ENCODE measurements at regions not wholly inside any gene's neighbourhood (a gene's known extent, or its start where the extent isn't known, plus 50 kb on each side); places are given as distances from the start of the nearest gene placed in this dataset.

DNA sequence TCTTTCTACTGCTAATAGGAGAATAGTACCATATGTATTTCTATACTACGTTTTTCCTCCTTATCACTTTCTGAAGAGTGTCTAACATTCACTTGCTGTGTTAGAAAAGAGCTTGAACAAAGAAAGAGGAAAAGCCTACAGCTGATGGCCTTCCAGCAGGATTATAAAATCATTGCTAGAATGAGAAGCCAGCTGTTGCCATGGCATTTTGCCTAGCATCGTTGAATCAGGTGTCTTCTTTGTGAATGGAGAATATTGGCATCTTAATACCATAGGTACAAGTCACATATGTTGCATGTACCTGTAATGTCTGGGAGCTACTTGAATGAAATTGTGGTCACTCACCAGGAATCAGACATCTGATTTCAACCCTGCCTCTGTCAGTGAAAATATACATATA lies 1174.9 kb downstream of the PCDH17 start:
- DNase-seq = no peak
- Histone ChIP-seq H3K27me3 (no peaks in the 10 kb centered on the region), H3K36me3 (no peaks in the 10 kb centered on the region), H3K27ac (no peak overlapping the region), H3K4me1 (no peaks in the 10 kb centered on the region), H3K9me3 (no peaks in the 10 kb centered on the region), H3K4me3 (no peak overlapping the region)
- WGBS, 2 donors = 65 to 75% methylated on average over 2 of the region's 2 CpGs
- intact Hi-C loops (cut with DNase I) = no loop called here
- no peak for TF ChIP-seq POLR2A (IDR thresholded peaks at IDR 0.05)
- TF ChIP-seq POLR2AphosphoS5 (IDR thresholded peaks at IDR 0.05) = no peak
- TF ChIP-seq, protein P1, sequence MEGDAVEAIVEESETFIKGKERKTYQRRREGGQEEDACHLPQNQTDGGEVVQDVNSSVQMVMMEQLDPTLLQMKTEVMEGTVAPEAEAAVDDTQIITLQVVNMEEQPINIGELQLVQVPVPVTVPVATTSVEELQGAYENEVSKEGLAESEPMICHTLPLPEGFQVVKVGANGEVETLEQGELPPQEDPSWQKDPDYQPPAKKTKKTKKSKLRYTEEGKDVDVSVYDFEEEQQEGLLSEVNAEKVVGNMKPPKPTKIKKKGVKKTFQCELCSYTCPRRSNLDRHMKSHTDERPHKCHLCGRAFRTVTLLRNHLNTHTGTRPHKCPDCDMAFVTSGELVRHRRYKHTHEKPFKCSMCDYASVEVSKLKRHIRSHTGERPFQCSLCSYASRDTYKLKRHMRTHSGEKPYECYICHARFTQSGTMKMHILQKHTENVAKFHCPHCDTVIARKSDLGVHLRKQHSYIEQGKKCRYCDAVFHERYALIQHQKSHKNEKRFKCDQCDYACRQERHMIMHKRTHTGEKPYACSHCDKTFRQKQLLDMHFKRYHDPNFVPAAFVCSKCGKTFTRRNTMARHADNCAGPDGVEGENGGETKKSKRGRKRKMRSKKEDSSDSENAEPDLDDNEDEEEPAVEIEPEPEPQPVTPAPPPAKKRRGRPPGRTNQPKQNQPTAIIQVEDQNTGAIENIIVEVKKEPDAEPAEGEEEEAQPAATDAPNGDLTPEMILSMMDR (IDR thresholded peaks at IDR 0.05) = no peak
- TF ChIP-seq EP300 (IDR thresholded peaks at IDR 0.05) = no peak

DNA sequence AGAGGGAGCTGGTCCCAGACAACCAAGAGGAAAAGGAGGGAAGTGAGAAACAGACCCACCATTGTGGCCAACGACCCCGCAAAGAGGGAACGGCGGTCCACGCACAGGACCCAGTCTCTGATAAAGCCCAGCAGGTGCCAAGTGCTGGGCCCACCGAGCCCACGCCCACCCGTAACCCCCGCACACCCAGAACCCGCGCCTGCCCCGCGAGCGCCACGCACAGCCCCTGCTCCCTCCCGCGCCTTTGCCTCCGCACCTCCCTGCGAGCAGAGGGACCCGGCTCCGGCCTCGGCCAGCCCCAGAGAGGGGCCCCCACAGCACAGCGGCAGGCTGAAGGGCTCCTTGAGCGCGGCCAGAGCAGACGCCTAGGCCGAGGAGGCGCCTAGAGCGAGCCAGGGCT lies 1192.2 kb downstream of the PCDH17 start:
- H3K27ac ChIP-seq = no peak overlapping the region
- no peak for TF ChIP-seq POLR2AphosphoS5 (IDR thresholded peaks at IDR 0.05)
- H3K36me3 ChIP-seq = no peaks in the 10 kb centered on the region
- intact Hi-C loops (cut with DNase I) = no loop called here
- no peak overlapping the region for H3K4me3 ChIP-seq
- H3K9me3 ChIP-seq = no peaks in the 10 kb centered on the region
- DNase-seq = no peak
- H3K27me3 ChIP-seq = no peaks in the 10 kb centered on the region
- H3K4me1 ChIP-seq = no peaks in the 10 kb centered on the region
- WGBS, 2 donors = 92 to 93% methylated on average over 29 of the region's 29 CpGs

DNA sequence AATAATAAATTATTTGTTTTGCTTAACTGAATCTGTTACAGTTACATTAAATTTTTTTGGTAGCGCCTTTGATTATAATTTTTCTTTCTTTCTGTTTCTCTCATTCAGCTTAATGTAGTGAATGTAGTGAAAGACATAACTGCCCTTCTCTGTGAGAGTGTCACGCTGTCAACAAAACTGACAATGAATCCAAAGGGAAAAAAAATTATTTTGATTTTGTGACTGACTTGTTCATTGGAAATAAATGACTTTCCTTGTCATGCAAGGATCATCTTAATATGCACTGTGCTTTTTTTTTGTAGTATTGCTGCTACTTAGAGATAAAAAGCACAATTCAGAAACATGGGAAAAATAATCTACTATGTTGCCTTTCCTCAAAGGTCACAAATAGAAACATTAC lies 1196.4 kb downstream of the PCDH17 start:
- intact Hi-C loops (cut with DNase I) = no loop called here
- H3K27ac ChIP-seq = no peak overlapping the region

DNA sequence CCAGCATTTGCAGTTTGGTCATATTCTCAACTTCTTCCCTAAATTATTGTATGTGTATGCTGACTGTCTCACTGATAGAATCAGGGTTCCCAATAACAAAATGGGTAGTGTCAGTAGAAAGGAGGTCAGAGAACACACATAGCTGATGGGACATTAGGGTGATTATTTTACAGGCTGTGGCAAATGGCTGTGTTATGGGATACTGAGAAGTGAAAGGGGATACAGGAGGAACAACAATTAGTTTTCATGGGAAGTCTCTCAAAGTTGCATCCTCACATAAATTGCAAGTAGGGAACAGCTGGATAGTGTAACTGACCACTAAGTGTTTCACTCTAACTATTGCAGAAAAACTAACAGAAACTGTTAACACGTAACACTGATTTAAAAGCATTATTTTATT lies 1199.3 kb downstream of the PCDH17 start:
- TF ChIP-seq EP300 (IDR thresholded peaks at IDR 0.05) = no peak
- TF ChIP-seq, protein P1 (IDR thresholded peaks at IDR 0.05) = no peak
- no peaks in the 10 kb centered on the region for H3K36me3 ChIP-seq

More for the DNA sequence above, 1196.4 kb downstream of the PCDH17 start:
- no peaks in the 10 kb centered on the region for H3K27me3 ChIP-seq
- H3K36me3 ChIP-seq = no peaks in the 10 kb centered on the region
- H3K9me3 ChIP-seq = no peaks in the 10 kb centered on the region
- no peak for TF ChIP-seq POLR2A (IDR thresholded peaks at IDR 0.05)
- TF ChIP-seq, protein P1 (IDR thresholded peaks at IDR 0.05) = no peak
- H3K4me3 ChIP-seq = no peak overlapping the region
- DNase-seq = no peak
- 93 to 97% methylated on average over 2 of the region's 2 CpGs for WGBS, 2 donors
- H3K4me1 ChIP-seq = no peaks in the 10 kb centered on the region

DNA sequence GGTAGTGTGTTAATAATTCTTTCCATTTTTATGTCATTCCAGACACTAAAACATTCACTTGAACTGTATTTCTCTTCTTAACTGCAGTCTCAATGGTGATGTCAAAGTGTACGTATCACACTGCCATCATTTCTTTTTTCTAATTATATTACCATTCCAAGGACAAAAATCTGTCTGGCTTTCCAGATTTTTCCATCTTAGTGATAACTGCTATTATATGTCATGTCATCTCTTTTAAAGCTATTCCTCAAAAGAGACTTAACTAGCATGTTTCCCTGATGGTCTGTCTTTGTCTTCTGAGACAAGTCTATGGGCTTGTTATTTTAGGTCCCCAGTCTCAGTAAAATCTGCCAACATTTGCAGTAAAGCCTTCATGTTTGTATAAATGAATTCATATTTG lies 1207.1 kb downstream of the PCDH17 start:
- TF ChIP-seq POLR2AphosphoS5 (IDR thresholded peaks at IDR 0.05) = no peak
- TF ChIP-seq EP300 (IDR thresholded peaks at IDR 0.05) = no peak
- TF ChIP-seq, protein P1 (IDR thresholded peaks at IDR 0.05) = no peak
- no peak for TF ChIP-seq POLR2A (IDR thresholded peaks at IDR 0.05)

More for the DNA sequence above, 1199.3 kb downstream of the PCDH17 start:
- intact Hi-C loops (cut with DNase I) = no loop called here
- Histone ChIP-seq H3K27ac (no peak overlapping the region), H3K4me3 (no peak overlapping the region), H3K4me1 (no peaks in the 10 kb centered on the region), H3K27me3 (no peaks in the 10 kb centered on the region), H3K9me3 (no peaks in the 10 kb centered on the region)
- DNase-seq = no peak
- WGBS, 2 donors = 37 to 86% methylated on average over 1 of the region's 1 CpG

More for the DNA sequence above, 1207.1 kb downstream of the PCDH17 start:
- DNase-seq = no peak
- Histone ChIP-seq H3K36me3 (no peaks in the 10 kb centered on the region), H3K27ac (no peak overlapping the region), H3K9me3 (no peaks in the 10 kb centered on the region), H3K4me3 (no peak overlapping the region), H3K27me3 (no peaks in the 10 kb centered on the region), H3K4me1 (no peaks in the 10 kb centered on the region)
- intact Hi-C loops (cut with DNase I) = no loop called here
- 90 to 94% methylated on average over 1 of the region's 1 CpG for WGBS, 2 donors

Data from sigmoid colon (tissue), 6 donors.